Neural cell (in vitro differentiated cells): ENCODE measurements at regions not wholly inside any gene's neighbourhood (a gene's known extent, or its start where the extent isn't known, plus 50 kb on each side); places are given as distances from the start of the nearest gene placed in this dataset.

ENCODE experiments used
- H2AFZ ChIP-seq: fragments of 200-600, 300-800 bp; sonication (generic), shearing (Covaris generic); 2 replicates; pipeline ENCODE4 v1.6.0; 2014; ENCODE audit warnings: low read depth, mild to moderate bottlenecking, antibody characterized with exemption, low read length, moderate library complexity
- H3F3A ChIP-seq: fragments of 200-600 bp; shearing (Covaris generic); 2 replicates; pipeline ENCODE4 v1.6.1; 2016; ENCODE audit warnings: mild to moderate bottlenecking, moderate library complexity, mixed read lengths, antibody characterized with exemption, low read length; ENCODE audit not compliant: insufficient read depth, poor library complexity, severe bottlenecking
- H3K27ac ChIP-seq: fragments of 200-600, 300-800 bp; sonication (generic), shearing (Covaris generic); 2 replicates; pipeline ENCODE4 v1.5.1; 2014; ENCODE audit warnings: mild to moderate bottlenecking, low read length, moderate library complexity
- H3K27me3 ChIP-seq: fragments of 300-800, 200-600 bp; sonication (generic), shearing (Covaris generic); 2 replicates; pipeline ENCODE4 v1.6.0; 2014; ENCODE audit warnings: mild to moderate bottlenecking, low read depth, low read length, moderate library complexity; ENCODE audit not compliant: insufficient read depth
- H3K36me3 ChIP-seq: fragments of 300-800, 200-600 bp; sonication (generic), shearing (Covaris generic); 2 replicates; pipeline ENCODE4 v1.5.1; 2014; ENCODE audit warnings: mild to moderate bottlenecking, antibody characterized with exemption, low read length, moderate library complexity; ENCODE audit not compliant: insufficient read depth
- H3K4me2 ChIP-seq: fragments of 300-800, 200-600 bp; sonication (generic), shearing (Covaris generic); 2 replicates; pipeline ENCODE4 v1.6.0; 2014; ENCODE audit warnings: mild to moderate bottlenecking, low read length
- H3K4me3 ChIP-seq: fragments of 300-800, 200-600 bp; sonication (generic), shearing (Covaris generic); 2 replicates; pipeline ENCODE4 v1.5.1; 2014; ENCODE audit warnings: mild to moderate bottlenecking, low read length, moderate library complexity
- H3K79me2 ChIP-seq: fragments of 200-600 bp; shearing (Covaris generic); replicated peaks from 2 replicates; pipeline ENCODE4 v1.6.0; 2014; ENCODE audit warnings: mild to moderate bottlenecking, low read length, moderate library complexity; ENCODE audit not compliant: insufficient read depth
- H3K9ac ChIP-seq: fragments of 300-800, 200-600 bp; sonication (generic), shearing (Covaris generic); 2 replicates; pipeline ENCODE4 v1.6.1; 2016; ENCODE audit warnings: mild to moderate bottlenecking, low read length, mixed read lengths
- H3K9me2 ChIP-seq: fragments of 200-600 bp; shearing (Covaris generic); 2 replicates; pipeline ENCODE4 v1.6.1; 2016; ENCODE audit warnings: mild to moderate bottlenecking, low read length, mixed read lengths; ENCODE audit not compliant: insufficient read depth
- H3K9me3 ChIP-seq: fragments of 200-600, 300-800 bp; sonication (generic), shearing (Covaris generic); 2 replicates; pipeline ENCODE4 v1.6.1; 2016; ENCODE audit warnings: mild to moderate bottlenecking, mixed run types, low read length, moderate library complexity, mixed read lengths
- H4K20me1 ChIP-seq: fragments of 200-600 bp; shearing (Covaris generic); 2 replicates; pipeline ENCODE4 v1.6.1; 2016; ENCODE audit warnings: mild to moderate bottlenecking, mixed run types; ENCODE audit not compliant: insufficient read depth
- CTCF ChIP-seq: fragments of 450-650 bp; IDR thresholded peaks from 2 replicates; pipeline ENCODE4 v1.5.1; 2014; ENCODE audit warnings: antibody characterized with exemption, mild to moderate bottlenecking, moderate library complexity; ENCODE audit not compliant: poor library complexity, severe bottlenecking
- EP300 ChIP-seq: fragments of 450-650 bp; conservative IDR thresholded peaks from 2 replicates; pipeline ENCODE4 v1.6.1; 2014; ENCODE audit warnings: antibody characterized with exemption, mild to moderate bottlenecking, moderate library complexity; ENCODE audit not compliant: poor library complexity, severe bottlenecking
- EZH2 ChIP-seq: fragments of 200-600, 300-800 bp; shearing (Covaris generic), sonication (generic); IDR thresholded peaks from 2 replicates; pipeline ENCODE4 v1.6.1; 2014; ENCODE audit warnings: antibody characterized with exemption, low read length, borderline replicate concordance, mild to moderate bottlenecking; ENCODE audit not compliant: insufficient read depth, poor library complexity, severe bottlenecking
- MXI1 ChIP-seq: fragments of 450-650 bp; conservative IDR thresholded peaks from 2 replicates; pipeline ENCODE4 v1.6.1; 2014; ENCODE audit warnings: antibody characterized with exemption, mild to moderate bottlenecking; ENCODE audit not compliant: poor library complexity, severe bottlenecking
- POLR2AphosphoS5 ChIP-seq: IDR thresholded peaks from 2 replicates; pipeline ENCODE4 v1.6.1; 2012
- RAD21 ChIP-seq: fragments of 450-650 bp; conservative IDR thresholded peaks from 2 replicates; pipeline ENCODE4 v1.6.1; 2014; ENCODE audit warnings: antibody characterized with exemption, mild to moderate bottlenecking, moderate library complexity
- REST ChIP-seq: IDR thresholded peaks from 2 replicates; pipeline ENCODE4 v1.6.1; 2012; ENCODE audit warnings: borderline replicate concordance
- SMC3 ChIP-seq: fragments of 450-650 bp; conservative IDR thresholded peaks from 2 replicates; pipeline ENCODE4 v1.6.1; 2014; ENCODE audit warnings: antibody characterized with exemption, mild to moderate bottlenecking, moderate library complexity; ENCODE audit not compliant: poor library complexity
- TAF1 ChIP-seq: IDR thresholded peaks from 2 replicates; pipeline ENCODE4 v1.6.1; 2012; ENCODE audit warnings: low read depth

GRCh38 chr5:135223404-135223803 is 175.6 kb downstream of the MACROH2A1 start:
- TF ChIP-seq MXI1 (no peak), CTCF (no peak), REST (no peak), SMC3 (no peak), EZH2 (no peak), TAF1 (no peak), EP300 (no peak), POLR2AphosphoS5 (no peak), RAD21 (no peak)
- H3F3A ChIP-seq, result no peaks in the 10 kb centered on the region
- no peak overlapping the region for H2AFZ ChIP-seq
- no peaks in the 10 kb centered on the region for H3K9me2 ChIP-seq
- H3K27me3 ChIP-seq, result no peaks in the 10 kb centered on the region
- no peaks in the 10 kb centered on the region for H3K9me3 ChIP-seq
- H3K27ac ChIP-seq, result no peak overlapping the region
- no peak overlapping the region for H3K9ac ChIP-seq
- no peaks in the 10 kb centered on the region for H3K79me2 ChIP-seq
- H3K4me2 ChIP-seq, result no peak overlapping the region
- H3K4me3 ChIP-seq, result no peak overlapping the region
- H3K36me3 ChIP-seq, result no peaks in the 10 kb centered on the region
- no peaks in the 10 kb centered on the region for H4K20me1 ChIP-seq

- H3K4me2 ChIP-seq, result no peak overlapping the region
Measured at GRCh38 chr5:135222771-135223170, 176.3 kb downstream of the MACROH2A1 start.

More at GRCh38 chr5:135222771-135223170, 176.3 kb downstream of the MACROH2A1 start:
- Histone ChIP-seq H3K27ac (no peak overlapping the region), H3K9ac (no peak overlapping the region), H3K9me3 (no peaks in the 10 kb centered on the region), H2AFZ (no peak overlapping the region), H4K20me1 (no peaks in the 10 kb centered on the region), H3K79me2 (no peaks in the 10 kb centered on the region), H3K36me3 (no peaks in the 10 kb centered on the region), H3K4me3 (no peak overlapping the region), H3K9me2 (no peaks in the 10 kb centered on the region), H3F3A (no peaks in the 10 kb centered on the region), H3K27me3 (no peaks in the 10 kb centered on the region)
- no peak for TF ChIP-seq SMC3
- TF ChIP-seq MXI1, result no peak
- no peak for TF ChIP-seq POLR2AphosphoS5
- no peak for TF ChIP-seq REST
- TF ChIP-seq EP300, result no peak
